ENCODE measurements at regions not wholly inside any gene's neighbourhood (a gene's known extent, or its start where the extent isn't known, plus 50 kb on each side); places are given as distances from the start of the nearest gene placed in this dataset.
"Not testable (repeated sequence)": the region's sequence is repeated elsewhere in the genome, so short reads cannot be mapped to it uniquely, and the experiment has no call there.

DNA sequence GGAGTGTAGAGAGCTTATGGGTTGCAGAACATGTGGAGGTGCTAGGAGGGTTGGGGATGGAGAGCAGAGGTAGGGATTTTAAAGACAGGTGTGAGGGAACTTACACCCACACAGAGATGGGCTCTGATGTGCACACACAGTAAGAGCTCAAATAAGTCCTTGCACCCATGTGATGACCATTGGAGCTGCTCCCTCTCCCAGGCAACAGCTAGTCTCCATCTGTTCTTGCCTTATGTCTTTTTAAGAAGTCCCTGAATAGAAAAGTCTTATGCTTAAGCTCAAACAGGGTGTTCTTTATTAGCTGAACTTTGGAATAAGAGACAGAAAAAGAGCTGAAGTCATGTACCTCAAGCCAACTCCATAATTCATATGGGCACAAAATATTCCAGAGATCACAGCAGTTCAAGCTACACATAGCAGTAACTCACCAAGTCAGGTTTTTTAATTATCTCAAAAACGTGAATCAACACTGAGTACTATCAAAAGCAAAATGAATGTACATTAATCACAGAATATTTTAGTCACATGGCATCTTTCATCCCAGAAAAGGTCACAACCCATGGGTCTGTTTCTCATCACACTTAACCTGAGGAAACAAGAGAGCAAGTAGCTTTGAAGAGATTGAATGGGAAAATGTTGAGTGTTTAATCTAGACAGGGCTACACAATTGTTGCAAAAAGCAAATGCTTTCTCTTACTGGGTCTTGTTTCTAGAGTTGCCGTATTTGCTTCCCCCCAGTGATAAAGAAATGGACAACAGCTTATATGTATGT is 1513.6 kb upstream of the SEL1L start:
- H3K27ac ChIP-seq: no peak overlapping the region

GRCh38 chr14:83053022-83053710 is 1519.5 kb upstream of the SEL1L start:
- H3K4me3 ChIP-seq: no peak overlapping the region
- H3K27ac ChIP-seq: no peak overlapping the region

More for the DNA sequence above, 1513.6 kb upstream of the SEL1L start:
- no peak overlapping the region for H3K4me3 ChIP-seq

DNA sequence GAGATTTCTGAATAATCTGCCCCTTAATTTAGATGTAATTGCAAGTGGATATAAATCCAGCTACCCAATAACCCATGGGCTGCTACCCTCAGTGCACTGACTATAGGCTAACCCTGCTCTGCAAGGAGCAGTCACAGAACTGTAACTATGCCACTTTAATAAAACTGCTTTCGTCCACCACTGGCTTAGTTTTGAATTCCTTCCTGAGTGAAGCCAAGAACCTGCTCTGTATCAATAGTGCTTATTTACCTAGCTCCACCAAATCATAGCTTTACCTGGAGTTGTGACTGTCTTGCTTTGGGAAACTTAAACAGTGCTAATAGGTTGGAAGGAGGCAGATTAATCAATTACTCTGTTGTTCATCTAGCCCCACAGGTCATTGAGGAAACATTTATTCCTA is 1524.4 kb upstream of the SEL1L start:
- Histone ChIP-seq H3K27ac (no peak overlapping the region), H3K4me3 (no peak overlapping the region)

DNA sequence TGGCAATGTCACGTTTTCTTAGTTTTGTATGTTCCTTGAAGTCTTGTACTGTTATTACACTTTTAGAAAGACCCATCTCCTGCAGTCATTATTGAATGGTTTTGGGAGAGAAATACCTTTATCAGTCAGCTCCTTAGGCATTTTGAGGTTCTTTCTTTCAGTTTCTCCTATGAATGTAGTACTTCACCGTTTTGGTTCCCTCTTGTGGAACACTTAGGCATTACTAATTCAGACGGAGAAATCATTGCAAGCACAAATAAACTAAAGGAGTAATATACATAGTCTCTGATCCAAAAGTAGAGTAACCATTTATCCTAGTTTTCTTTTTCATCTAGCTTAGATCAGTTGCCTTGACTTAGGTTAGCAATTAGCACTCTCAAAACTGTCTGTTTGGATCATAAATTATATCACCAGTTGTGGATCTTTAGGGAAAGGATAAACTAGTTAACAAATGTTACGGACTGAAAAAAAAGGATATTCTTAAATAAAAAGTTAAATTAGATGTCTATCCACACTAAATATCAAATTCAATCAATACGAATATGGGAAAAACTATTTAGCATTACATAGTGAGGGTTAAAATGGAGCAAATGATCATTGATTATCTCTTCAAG is 1538.3 kb upstream of the SEL1L start:
- no peak overlapping the region for H3K4me3 ChIP-seq
- no peak overlapping the region for H3K27ac ChIP-seq

GRCh38 chr14:83085136-83085535 is 1551.5 kb upstream of the SEL1L start:
- no peak overlapping the region for H3K27ac ChIP-seq
- no peak overlapping the region for H3K4me3 ChIP-seq

GRCh38 chr14:83085725-83086124 is 1552.1 kb upstream of the SEL1L start:
- Histone ChIP-seq H3K27ac (no peak overlapping the region), H3K4me3 (no peak overlapping the region)

DNA sequence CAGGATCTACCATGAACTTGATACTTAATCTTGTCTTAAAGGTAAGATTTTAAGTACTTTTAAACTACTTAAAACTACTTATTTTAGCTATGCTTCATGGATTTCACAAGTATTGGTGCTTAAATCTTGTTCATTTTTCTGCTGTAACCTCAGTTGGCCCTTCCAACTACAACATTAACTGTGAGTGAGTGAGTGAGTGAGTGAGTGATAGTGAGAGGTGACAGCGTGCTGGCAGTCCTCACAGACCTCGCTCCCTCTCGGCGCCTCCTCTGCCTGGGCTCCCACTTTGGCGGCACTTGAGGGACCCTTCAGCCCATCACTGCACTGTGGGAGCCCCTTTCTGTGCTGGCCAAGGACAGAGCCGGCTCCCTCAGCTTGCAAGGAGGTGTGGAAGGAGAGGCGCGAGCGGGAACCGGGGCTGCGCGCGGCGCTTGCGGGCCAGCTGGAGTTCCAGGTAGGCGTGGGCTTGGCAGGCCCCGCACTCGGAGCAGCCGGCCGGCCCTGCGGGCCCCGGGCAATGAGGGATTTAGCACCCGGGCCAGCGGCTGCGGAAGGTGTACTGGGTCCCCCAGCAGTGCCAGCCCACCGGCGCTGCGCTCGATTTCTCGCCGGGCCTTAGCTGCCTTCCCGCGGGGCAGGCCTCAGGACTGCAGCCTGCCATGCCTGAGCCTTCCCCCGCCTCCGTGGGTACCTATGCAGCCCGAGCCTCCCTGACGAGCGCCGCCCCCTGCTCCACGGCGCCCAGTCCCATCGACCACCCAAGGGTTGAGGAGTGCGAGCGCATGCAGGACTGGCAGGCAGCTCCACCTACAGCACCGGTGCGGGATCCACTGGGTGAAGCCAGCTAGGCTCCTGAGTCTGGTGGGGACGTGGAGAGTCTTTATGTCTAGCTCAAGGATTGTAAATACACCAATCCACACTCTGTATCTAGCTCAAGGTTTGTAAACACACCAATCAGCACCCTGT is 1558.6 kb upstream of the SEL1L start:
- peak overlapping the region in 1 of 7 experiments; percentile 7 for H3K4me3 ChIP-seq
- H3K27ac ChIP-seq: not testable (repeated sequence)

GRCh38 chr14:83096092-83096491 is 1562.4 kb upstream of the SEL1L start:
- no peak overlapping the region for H3K27ac ChIP-seq
- H3K4me3 ChIP-seq: no peak overlapping the region

DNA sequence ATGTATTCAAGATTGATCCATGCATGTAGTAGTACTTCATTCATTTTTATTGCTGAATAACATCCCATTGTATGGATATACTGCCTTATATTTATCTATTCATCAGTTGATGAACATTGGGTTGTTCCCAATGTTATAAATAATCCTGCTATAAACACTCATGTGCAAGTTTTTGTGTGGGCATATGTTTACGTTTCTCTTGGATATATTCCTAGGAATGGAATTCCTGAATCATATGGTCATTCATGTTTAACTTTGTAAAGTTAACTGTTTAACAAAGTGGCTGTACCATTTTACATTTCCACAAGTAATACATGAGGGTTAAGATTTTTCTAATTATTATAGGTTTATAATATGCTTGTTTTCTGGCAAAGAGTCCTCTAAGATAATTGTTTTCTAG is 1568.2 kb upstream of the SEL1L start:
- no peak overlapping the region for H3K27ac ChIP-seq

GRCh38 chr14:83118029-83118428 is 1584.4 kb upstream of the SEL1L start:
- Histone ChIP-seq H3K4me3 (no peak overlapping the region), H3K27ac (no peak overlapping the region)

More for the DNA sequence above, 1568.2 kb upstream of the SEL1L start:
- H3K4me3 ChIP-seq: no peak overlapping the region

DNA sequence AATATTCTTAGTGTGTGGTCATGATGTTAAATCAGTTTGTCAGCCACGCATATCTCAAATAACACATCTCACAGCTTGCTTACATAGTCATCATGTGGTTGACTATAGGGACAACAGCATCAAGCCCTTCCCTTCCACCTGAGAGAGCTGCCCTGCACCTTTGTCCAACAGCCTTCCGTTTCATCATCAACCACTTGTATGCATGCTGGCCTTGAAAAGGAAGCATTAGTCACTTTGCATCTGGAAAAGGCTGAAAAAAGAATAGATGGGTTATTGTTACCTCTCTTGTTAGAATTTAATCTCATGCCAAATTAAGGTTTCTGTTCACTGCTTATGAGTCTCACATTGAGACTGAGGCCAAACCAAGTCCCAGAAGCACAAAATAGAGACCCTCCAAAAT is 1586.5 kb upstream of the SEL1L start:
- Histone ChIP-seq H3K27ac (no peak overlapping the region), H3K4me3 (no peak overlapping the region)

DNA sequence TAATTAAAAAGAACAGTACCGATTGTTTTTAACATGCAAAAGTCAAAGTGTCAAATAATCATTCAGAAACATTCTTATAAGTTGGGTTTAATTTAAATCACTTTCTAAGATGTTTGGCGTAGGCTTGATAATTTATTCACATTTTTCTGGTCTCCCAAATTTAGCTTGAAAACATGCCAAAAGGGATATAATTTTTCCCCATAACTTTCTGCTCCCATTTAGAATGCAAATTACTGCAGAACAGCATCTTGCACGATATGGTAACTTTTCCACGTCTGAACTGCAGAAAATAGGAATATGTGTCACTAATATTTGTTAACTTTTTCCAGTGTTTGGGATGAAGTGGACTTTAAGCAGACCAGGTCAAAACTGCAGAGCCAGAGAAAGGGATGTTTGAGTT is 1592.4 kb upstream of the SEL1L start:
- Histone ChIP-seq H3K27ac (no peak overlapping the region), H3K4me3 (no peak overlapping the region)

- no peak overlapping the region for H3K27ac ChIP-seq
- H3K4me3 ChIP-seq: no peak overlapping the region
Observed at GRCh38 chr14:83128783-83129182, 1595.1 kb upstream of the SEL1L start.

DNA sequence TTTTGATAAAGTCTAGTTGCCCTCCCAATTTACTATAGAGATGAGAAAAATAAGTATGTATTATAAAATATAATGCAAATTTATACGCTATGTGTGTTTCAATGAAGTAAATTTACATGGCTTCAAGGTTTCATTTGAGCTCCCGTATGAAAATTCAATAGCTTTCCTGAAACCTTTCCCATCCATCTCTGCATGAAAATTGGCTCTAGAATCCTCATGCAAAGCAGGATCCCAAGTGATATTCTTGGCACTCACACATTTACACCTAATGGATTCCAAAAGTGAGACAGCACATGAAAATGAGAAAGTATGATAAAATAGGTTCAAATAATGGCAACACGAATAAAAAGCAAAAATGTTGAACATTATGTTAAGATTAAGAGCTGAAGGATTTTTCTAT is 1595.8 kb upstream of the SEL1L start:
- no peak overlapping the region for H3K27ac ChIP-seq
- no peak overlapping the region for H3K4me3 ChIP-seq

GRCh38 chr14:83133981-83134645 is 1600.5 kb upstream of the SEL1L start:
- no peak overlapping the region for H3K27ac ChIP-seq
- H3K4me3 ChIP-seq: no peak overlapping the region

GRCh38 chr14:83140756-83141155 is 1607.1 kb upstream of the SEL1L start:
- Histone ChIP-seq H3K4me3 (no peak overlapping the region), H3K27ac (no peak overlapping the region)

GRCh38 chr14:83147006-83147405 is 1613.4 kb upstream of the SEL1L start:
- H3K27ac ChIP-seq: no peak overlapping the region
- no peak overlapping the region for H3K4me3 ChIP-seq

DNA sequence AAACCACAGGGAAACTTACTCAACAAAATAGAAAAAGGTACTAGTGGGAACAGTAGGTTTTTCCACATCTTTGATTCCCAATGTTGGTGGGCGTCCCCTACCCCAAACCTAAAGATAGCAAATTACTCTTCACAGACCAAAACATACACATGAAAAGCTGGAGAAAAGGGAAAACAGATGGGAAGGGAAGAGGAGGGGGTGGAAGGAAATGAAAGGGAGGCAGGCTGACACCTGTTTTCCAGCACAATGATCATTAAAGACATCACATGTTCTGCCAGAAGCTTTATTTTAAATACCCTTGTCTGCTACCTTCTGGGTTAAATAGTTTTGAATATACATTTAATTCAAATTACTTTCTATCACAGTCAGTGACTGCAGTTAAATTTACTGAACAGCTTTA is 1617.9 kb upstream of the SEL1L start:
- Histone ChIP-seq H3K27ac (no peak overlapping the region), H3K4me3 (no peak overlapping the region)

- no peak overlapping the region for H3K4me3 ChIP-seq
- no peak overlapping the region for H3K27ac ChIP-seq
Observed at GRCh38 chr14:83153081-83153480, 1619.4 kb upstream of the SEL1L start.
